Right atrium auricular region (tissue), 2 donors: ENCODE measurements at regions not wholly inside any gene's neighbourhood (a gene's known extent, or its start where the extent isn't known, plus 50 kb on each side); places are given as distances from the start of the nearest gene placed in this dataset.

ENCODE experiments used
- DNase-seq: peaks from one replicate; pipeline ENCODE4 v3.0.0-alpha.2; 2019; ENCODE audit warnings: low spot score
- H3K27ac ChIP-seq, 2 donors: fragments of 200-600 bp; sonication (generic); 1 replicate in 1 of 2; 2 replicates in 1 of 2; pipeline ENCODE4 v1.5.1; 2016 to 2019
- H3K27me3 ChIP-seq, 2 donors: fragments of 200-600 bp; sonication (generic); one replicate each; pipeline versions ENCODE4 v1.5.1 to v1.6.0; 2017 to 2019
- H3K36me3 ChIP-seq: fragments of 200-600 bp; sonication (generic); one replicate; pipeline ENCODE4 v1.5.1; 2016
- H3K4me1 ChIP-seq, 2 donors: fragments of 200-600 bp; sonication (generic); one replicate each; pipeline versions ENCODE4 v1.5.1 to v1.6.0; 2017 to 2019
- H3K4me3 ChIP-seq, 2 donors: fragments of 200-600 bp; sonication (generic); 1 replicate in 1 of 2; 2 replicates in 1 of 2; pipeline ENCODE4 v1.5.1; 2017 to 2019; ENCODE audit warnings: mild to moderate bottlenecking in 1 of 2, moderate library complexity in 1 of 2
- H3K9me3 ChIP-seq, 2 donors: fragments of 200-600 bp; sonication (generic); one replicate each; pipeline ENCODE4 v1.5.1; 2019
- CTCF ChIP-seq, 2 donors: fragments of 200-600 bp; sonication (generic); IDR thresholded peaks; one replicate each; pipeline ENCODE4 v1.5.1; 2019; ENCODE audit warnings: antibody characterized with exemption in 2 of 2

DNA sequence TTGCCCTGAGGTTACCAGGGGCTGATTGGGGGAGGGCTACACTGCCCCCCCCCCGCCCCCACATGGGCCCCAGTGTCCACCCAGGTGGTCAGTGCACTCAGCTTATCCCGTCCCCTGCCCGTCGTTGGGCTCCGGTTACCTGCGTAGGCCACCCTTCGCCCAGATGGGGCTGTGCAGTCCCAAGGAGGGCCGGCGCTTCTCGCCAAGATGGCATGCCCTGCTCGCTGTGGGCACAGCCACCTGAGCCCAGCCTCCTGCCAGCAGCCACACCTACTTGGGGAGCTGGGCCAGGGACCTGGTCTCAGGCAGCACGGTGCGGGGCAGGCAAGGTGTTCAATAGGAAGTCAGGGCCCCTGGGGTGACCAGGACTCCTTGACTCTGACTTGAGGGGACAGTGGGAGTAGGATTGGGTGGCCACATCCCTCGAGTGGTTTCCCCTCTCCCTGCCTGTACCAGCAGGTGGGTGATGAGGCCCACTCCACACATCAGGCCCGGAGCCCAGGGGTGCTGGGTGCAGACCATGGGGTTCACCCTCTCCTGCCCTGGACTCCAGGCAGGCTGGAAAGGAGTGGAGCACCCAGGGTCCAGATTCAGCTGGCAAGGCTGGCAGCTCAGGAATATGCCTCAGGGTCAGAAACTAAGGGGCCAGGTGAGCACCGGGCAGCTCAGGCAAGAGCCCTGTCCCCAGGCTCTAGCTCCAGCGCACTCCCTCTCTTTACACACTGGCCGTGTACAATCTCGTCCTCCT is 170.3 kb downstream of the GLI2 start:
- Histone ChIP-seq H3K4me3 (no peak overlapping the region), H3K27me3 (no peaks in the 10 kb centered on the region), H3K27ac (no peak overlapping the region), H3K9me3 (no peaks in the 10 kb centered on the region), H3K36me3 (no peaks in the 10 kb centered on the region), H3K4me1 (peaks cover 0 to 21% of the 10 kb centered on the region in 2 donors)
- no peak for DNase-seq
- TF ChIP-seq CTCF (IDR thresholded peaks at IDR 0.05), result no peak

GRCh38 chr2:120906914-120907313 is 171.2 kb downstream of the GLI2 start:
- H3K4me1 ChIP-seq, result peaks cover 0 to 31% of the 10 kb centered on the region in 2 donors
- no peak overlapping the region for H3K4me3 ChIP-seq
- H3K27ac ChIP-seq, result no peak overlapping the region
- H3K36me3 ChIP-seq, result no peaks in the 10 kb centered on the region
- TF ChIP-seq CTCF (IDR thresholded peaks at IDR 0.05), result no peak
- no peaks in the 10 kb centered on the region for H3K27me3 ChIP-seq
- no peaks in the 10 kb centered on the region for H3K9me3 ChIP-seq
- DNase-seq, result no peak

- no peak for DNase-seq
Measured at GRCh38 chr2:120907822-120908221, 172.2 kb downstream of the GLI2 start.

GRCh38 chr2:120908314-120908975 is 172.8 kb downstream of the GLI2 start:
- H3K27ac ChIP-seq, result no peak overlapping the region
- no peak for DNase-seq
- H3K36me3 ChIP-seq, result no peaks in the 10 kb centered on the region
- no peak for TF ChIP-seq CTCF (IDR thresholded peaks at IDR 0.05)
- no peak overlapping the region for H3K4me3 ChIP-seq
- no peaks in the 10 kb centered on the region for H3K9me3 ChIP-seq
- H3K4me1 ChIP-seq, result peaks cover 0 to 46% of the 10 kb centered on the region in 2 donors
- no peaks in the 10 kb centered on the region for H3K27me3 ChIP-seq

More at GRCh38 chr2:120907822-120908221, 172.2 kb downstream of the GLI2 start:
- TF ChIP-seq CTCF (IDR thresholded peaks at IDR 0.05), result no peak
- no peaks in the 10 kb centered on the region for H3K36me3 ChIP-seq
- H3K4me1 ChIP-seq, result peaks cover 0 to 40% of the 10 kb centered on the region in 2 donors
- H3K27me3 ChIP-seq, result no peaks in the 10 kb centered on the region
- no peak overlapping the region for H3K27ac ChIP-seq
- no peaks in the 10 kb centered on the region for H3K9me3 ChIP-seq
- H3K4me3 ChIP-seq, result no peak overlapping the region

- H3K36me3 ChIP-seq, result no peaks in the 10 kb centered on the region
- H3K27me3 ChIP-seq, result no peaks in the 10 kb centered on the region
- no peak for TF ChIP-seq CTCF (IDR thresholded peaks at IDR 0.05)
- no peak overlapping the region for H3K4me3 ChIP-seq
- no peak overlapping the region for H3K27ac ChIP-seq
- no peaks in the 10 kb centered on the region for H3K9me3 ChIP-seq
- DNase-seq, result no peak
- peaks cover 0 to 49% of the 10 kb centered on the region in 2 donors for H3K4me1 ChIP-seq
Measured at GRCh38 chr2:120909102-120909501, 173.4 kb downstream of the GLI2 start.
